Tibial nerve (tissue), 3 donors: ENCODE measurements at regions not wholly inside any gene's neighbourhood (a gene's known extent, or its start where the extent isn't known, plus 50 kb on each side); places are given as distances from the start of the nearest gene placed in this dataset.

Experiments used
- POLR2A ChIP-seq, 2 donors: fragments of 450-650 bp; IDR thresholded peaks; one replicate each; pipeline ENCODE4 v1.6.1; 2017; ENCODE audit warnings: antibody characterized with exemption in 2 of 2, mild to moderate bottlenecking in 2 of 2, moderate library complexity in 2 of 2
- TF ChIP-seq, protein P1 (sequence below), 5 experiments: fragments of 200-600 bp in 3 of 5; fragments of 450-650 bp in 2 of 5; sonication (generic) in 3 of 5; IDR thresholded peaks; one replicate each; pipeline ENCODE4 v1.5.1; 2016 to 2019; ENCODE audit warnings: antibody characterized with exemption in 5 of 5, mild to moderate bottlenecking in 3 of 5, moderate library complexity in 2 of 5

DNA sequence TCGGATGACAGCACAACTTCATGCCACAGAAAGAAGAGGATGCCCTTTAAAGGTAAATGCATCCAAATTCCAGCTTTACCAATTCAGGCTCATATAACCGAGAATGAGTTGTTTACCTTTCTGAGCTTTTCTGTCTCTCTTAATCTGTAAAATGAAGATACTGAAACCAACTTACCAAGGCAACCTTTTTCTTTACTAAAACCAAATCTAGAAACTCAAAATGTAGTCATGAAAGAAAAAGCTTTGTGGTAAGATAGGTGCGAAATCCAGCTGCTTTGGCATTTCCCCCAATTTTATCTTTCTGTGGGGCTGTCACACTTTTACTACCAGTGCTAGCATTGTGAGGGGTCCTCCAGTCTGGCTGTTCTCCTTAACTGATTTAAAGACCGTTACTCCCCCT, 240.4 kb downstream of the IKZF2 start:
- TF ChIP-seq, protein P1, sequence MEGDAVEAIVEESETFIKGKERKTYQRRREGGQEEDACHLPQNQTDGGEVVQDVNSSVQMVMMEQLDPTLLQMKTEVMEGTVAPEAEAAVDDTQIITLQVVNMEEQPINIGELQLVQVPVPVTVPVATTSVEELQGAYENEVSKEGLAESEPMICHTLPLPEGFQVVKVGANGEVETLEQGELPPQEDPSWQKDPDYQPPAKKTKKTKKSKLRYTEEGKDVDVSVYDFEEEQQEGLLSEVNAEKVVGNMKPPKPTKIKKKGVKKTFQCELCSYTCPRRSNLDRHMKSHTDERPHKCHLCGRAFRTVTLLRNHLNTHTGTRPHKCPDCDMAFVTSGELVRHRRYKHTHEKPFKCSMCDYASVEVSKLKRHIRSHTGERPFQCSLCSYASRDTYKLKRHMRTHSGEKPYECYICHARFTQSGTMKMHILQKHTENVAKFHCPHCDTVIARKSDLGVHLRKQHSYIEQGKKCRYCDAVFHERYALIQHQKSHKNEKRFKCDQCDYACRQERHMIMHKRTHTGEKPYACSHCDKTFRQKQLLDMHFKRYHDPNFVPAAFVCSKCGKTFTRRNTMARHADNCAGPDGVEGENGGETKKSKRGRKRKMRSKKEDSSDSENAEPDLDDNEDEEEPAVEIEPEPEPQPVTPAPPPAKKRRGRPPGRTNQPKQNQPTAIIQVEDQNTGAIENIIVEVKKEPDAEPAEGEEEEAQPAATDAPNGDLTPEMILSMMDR (IDR thresholded peaks at IDR 0.05) = no peak
- TF ChIP-seq POLR2A (IDR thresholded peaks at IDR 0.05) = no peak
